ENCODE measurements at regions not wholly inside any gene's neighbourhood (a gene's known extent, or its start where the extent isn't known, plus 50 kb on each side); places are given as distances from the start of the nearest gene placed in this dataset.

- no peak for TF ChIP-seq CTCF (IDR thresholded peaks at IDR 0.05 in 2 of 3, conservative IDR thresholded peaks at IDR 0.05 in 1 of 3; ENCODE audit: control insufficient read depth in 2 of 3, extremely low read depth in 1 of 3, insufficient read depth in 1 of 3, low read depth in 3 of 3, low read length in 3 of 3)
- TF ChIP-seq SMAD1 (IDR thresholded peaks at IDR 0.05; ENCODE audit: low read depth, partially characterized antibody) = no peak
- TF ChIP-seq NFYA (IDR thresholded peaks at IDR 0.05; ENCODE audit: borderline replicate concordance, low read depth, low read length) = no peak
These were observed 134.5 kb upstream of the RET start (continued) for GRCh38 chr10:42942279-42942950.

DNA sequence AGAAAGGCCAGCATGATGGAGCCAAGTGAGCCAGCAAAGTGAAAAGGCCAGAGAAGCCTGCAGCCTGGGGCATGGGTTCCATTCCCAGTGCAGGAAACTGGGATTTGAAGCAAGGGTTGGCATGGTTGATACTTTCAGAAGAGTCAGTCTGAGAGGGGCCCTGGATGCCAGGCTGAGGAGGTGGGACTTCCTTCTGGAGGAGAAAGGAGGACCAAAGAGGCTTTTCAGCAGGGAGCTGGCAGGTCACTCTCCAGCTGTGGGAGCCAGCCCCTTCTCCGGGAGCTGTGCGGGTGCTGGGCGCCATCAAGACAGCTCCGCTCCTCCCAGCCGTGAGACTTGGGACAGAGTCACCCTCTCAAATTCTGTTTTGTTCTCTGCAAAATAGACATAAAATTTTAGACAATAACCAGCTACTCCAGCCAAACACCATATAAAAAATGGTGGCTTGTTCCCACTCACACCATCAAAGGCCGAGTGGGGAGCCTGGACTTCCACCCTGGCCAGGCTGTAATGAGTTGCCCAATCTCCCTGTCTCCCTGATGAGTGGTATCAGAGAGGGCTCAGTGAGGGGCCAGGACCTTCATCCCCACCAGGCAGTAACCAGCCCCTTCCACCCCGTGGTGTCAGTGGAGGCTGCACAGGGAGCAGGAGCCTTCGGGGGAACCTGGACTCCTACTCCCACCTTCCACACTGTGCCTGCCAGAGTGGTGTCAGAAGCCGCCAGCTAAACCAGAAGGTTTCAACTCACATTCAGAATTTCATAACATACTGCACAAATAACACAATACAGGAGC is 133.6 kb upstream of the RET start:
- no peak overlapping the region for H3K27ac ChIP-seq (ENCODE audit: control insufficient read depth, insufficient read depth)
- no TSS peak for BruUV-seq (replicated peaks)
- SMC1A ChIA-PET (ENCODE audit: uncharacterized antibody, unreplicated experiment) = no interaction called here
- H3K9me3 ChIP-seq (replicated peaks; ENCODE audit: control insufficient read depth, insufficient read depth, low read length) = no peaks in the 10 kb centered on the region
- no peak overlapping the region for H3K4me2 ChIP-seq (ENCODE audit: control insufficient read depth, insufficient read depth)
- WGBS (ENCODE audit: insufficient coverage, insufficient replicate concordance, low lambda C conversion rate, missing lambda C conversion rate) = 56% methylated on average over 9 of the region's 9 CpGs
- H3K9ac ChIP-seq (ENCODE audit: control insufficient read depth, insufficient read depth, low read length) = no peak overlapping the region
- POLR2A ChIA-PET = no interaction called here
- CTCF ChIA-PET = no interaction called here
- H3K4me1 ChIP-seq (ENCODE audit: control insufficient read depth, insufficient read depth, low read length) = no peaks in the 10 kb centered on the region
- no peak for TF ChIP-seq PAX5 (IDR thresholded peaks at IDR 0.05; ENCODE audit: borderline replicate concordance, low read depth, low read length)
- TF ChIP-seq CEBPB (IDR thresholded peaks at IDR 0.05; ENCODE audit: borderline replicate concordance in 1 of 2, low read depth in 2 of 2, low read length in 2 of 2) = no peak
- no peak for TF ChIP-seq ZNF24 (IDR thresholded peaks at IDR 0.05)
- TF ChIP-seq RB1 (IDR thresholded peaks at IDR 0.05; ENCODE audit: borderline replicate concordance) = no peak
- no peak for TF ChIP-seq SMC3 (IDR thresholded peaks at IDR 0.05; ENCODE audit: borderline replicate concordance, low read length)
- no peak overlapping the region for H2AFZ ChIP-seq (ENCODE audit: control insufficient read depth, low read depth, low read length)
- FAIRE-seq = no peak
- H3K79me2 ChIP-seq (ENCODE audit: control insufficient read depth, insufficient read depth, low read length) = no peaks in the 10 kb centered on the region
- RAD21 ChIA-PET (ENCODE audit: unreplicated experiment) = no interaction called here
- H3K4me3 ChIP-seq = no peak overlapping the region
- no peaks in the 10 kb centered on the region for H4K20me1 ChIP-seq (ENCODE audit: control insufficient read depth, insufficient read depth)
- H3K36me3 ChIP-seq (ENCODE audit: control insufficient read depth in 2 of 2, insufficient read depth in 2 of 2, low read length in 1 of 2) = no peaks in the 10 kb centered on the region
- H3K27me3 ChIP-seq (replicated peaks in 1 of 2; ENCODE audit: control insufficient read depth in 2 of 2, insufficient read depth in 2 of 2, low read length in 1 of 2) = no peaks in the 10 kb centered on the region
- DNase-seq (ENCODE audit: low read depth, low spot score) = no peak
- no peak for ATAC-seq
- intact Hi-C loops (cut with micrococcal nuclease; ENCODE audit: unreplicated experiment) (no loop called here), in situ Hi-C loops (cut with MboI) (no loop called here)

Measured in GM12878 (cell line).